H1 (cell line): ENCODE measurements at regions not wholly inside any gene's neighbourhood (a gene's known extent, or its start where the extent isn't known, plus 50 kb on each side); places are given as distances from the start of the nearest gene placed in this dataset.

Source experiments
- CTCF ChIA-PET: fragments of 300-600 bp; sonication (Branson Sonifier 250); formaldehyde crosslinking; loops from one replicate; lab custom pipeline; 2021; ENCODE audit not compliant: partially characterized antibody; lab: Charles Lee
- POLR2A ChIA-PET: fragments of 300-600 bp; sonication (Branson Sonifier 250); formaldehyde crosslinking; loops from one replicate; lab custom pipeline; 2021; ENCODE audit warnings: inconsistent platforms; ENCODE audit not compliant: partially characterized antibody; lab: Charles Lee
- DNase-seq, 2 experiments: peaks; one replicate each; pipeline versions ENCODE4 v3.0.0 to v3.0.0-alpha.2; 2010 to 2022; ENCODE audit warnings: low spot score in 2 of 2, low read depth in 1 of 2, mixed read lengths in 1 of 2
- FAIRE-seq: peaks from 2 replicates; lab custom pipeline; 2011; peaks lifted over from hg19 to GRCh38; lab: Jason Lieb, UNC
- H2AFZ ChIP-seq: 2 replicates; pipeline ENCODE4 v1.8.1; 2012; ENCODE audit warnings: low read length, inconsistent platforms
- H2AK5ac ChIP-seq: 2 replicates; pipeline ENCODE4 v1.6.1; 2013; ENCODE audit warnings: low read depth, low read length
- H2BK120ac ChIP-seq: replicated peaks from 2 replicates; pipeline ENCODE3; 2013; ENCODE audit warnings: low read depth, low read length, inconsistent platforms
- H2BK12ac ChIP-seq: 2 replicates; pipeline ENCODE4 v1.6.1; 2013; ENCODE audit warnings: low read depth, low read length
- H2BK15ac ChIP-seq: 2 replicates; pipeline ENCODE4 v1.6.1; 2013; ENCODE audit warnings: low read length
- H2BK20ac ChIP-seq: 2 replicates; pipeline ENCODE4 v1.6.1; 2013; ENCODE audit warnings: low read length
- H2BK5ac ChIP-seq: 2 replicates; pipeline ENCODE4 v1.6.1; 2013; ENCODE audit warnings: low read depth, low read length
- H3K14ac ChIP-seq: 2 replicates; pipeline ENCODE4 v1.6.1; 2013; ENCODE audit warnings: inconsistent platforms; ENCODE audit not compliant: insufficient read length
- H3K18ac ChIP-seq: 2 replicates; pipeline ENCODE4 v1.6.1; 2013; ENCODE audit warnings: low read length; ENCODE audit errors: extremely low read depth
- H3K23ac ChIP-seq: 2 replicates; pipeline ENCODE4 v1.6.1; 2013; ENCODE audit warnings: inconsistent platforms; ENCODE audit not compliant: insufficient read length
- H3K23me2 ChIP-seq: 2 replicates; pipeline ENCODE4 v1.6.1; 2013; ENCODE audit warnings: low read depth, low read length
- H3K27ac ChIP-seq: 2 replicates; pipeline ENCODE4 v1.6.1; 2011; ENCODE audit warnings: low read depth, low read length, inconsistent platforms
- H3K27me3 ChIP-seq, 4 experiments: replicated peaks in 1 of 4; 1 replicate in 1 of 4; 2 replicates in 3 of 4; pipeline versions ENCODE4 v1.6.1 to v1.8.1; 2011 to 2013; ENCODE audit warnings: low read length in 3 of 4, mild to moderate bottlenecking in 3 of 4, inconsistent platforms in 2 of 4, mixed read lengths in 2 of 4, moderate library complexity in 1 of 4; ENCODE audit not compliant: control insufficient read depth in 3 of 4, insufficient read depth in 3 of 4; ENCODE audit errors: extremely low read depth in 1 of 4
- H3K36me3 ChIP-seq, 4 experiments: 2 replicates each; pipeline versions ENCODE4 v1.6.1 to v1.8.1; 2011 to 2013; ENCODE audit warnings: mild to moderate bottlenecking in 4 of 4, low read length in 3 of 4, moderate library complexity in 2 of 4, control low read depth in 1 of 4, inconsistent platforms in 1 of 4; ENCODE audit not compliant: insufficient read depth in 4 of 4, control insufficient read depth in 2 of 4
- H3K4ac ChIP-seq: replicated peaks from 2 replicates; pipeline ENCODE3; 2013; ENCODE audit warnings: low read length, low read depth, mixed read lengths, inconsistent platforms; ENCODE audit not compliant: insufficient read length
- H3K4me1 ChIP-seq, 4 experiments: replicated peaks in 1 of 4; 1 replicate in 1 of 4; 2 replicates in 3 of 4; pipeline versions ENCODE4 v1.6.1 to v1.8.1; 2011 to 2013; ENCODE audit warnings: low read length in 3 of 4, inconsistent platforms in 2 of 4, mixed read lengths in 1 of 4; ENCODE audit not compliant: insufficient read depth in 4 of 4, control insufficient read depth in 3 of 4
- H3K4me2 ChIP-seq, 2 experiments: 2 replicates each; pipeline versions ENCODE4 v1.6.1 to v1.8.1; 2011 to 2013; ENCODE audit warnings: low read depth in 2 of 2, low read length in 2 of 2, control low read depth in 1 of 2, inconsistent platforms in 1 of 2, mild to moderate bottlenecking in 1 of 2; ENCODE audit not compliant: insufficient read depth in 1 of 2
- H3K4me3 ChIP-seq, 4 experiments: fragments of 200-600, 300-600 bp in 1 of 4; sonication (generic), shearing (Covaris generic), sonication (Bioruptor Twin) in 1 of 4; 2 replicates each; pipeline versions ENCODE4 v1.5.1 to v1.8.1; 2011 to 2016; ENCODE audit warnings: low read length in 4 of 4, low read depth in 3 of 4, control low read depth in 2 of 4, inconsistent platforms in 2 of 4, mild to moderate bottlenecking in 2 of 4, mixed read lengths in 1 of 4, moderate library complexity in 1 of 4; ENCODE audit not compliant: insufficient read depth in 2 of 4; ENCODE audit errors: extremely low read depth in 1 of 4
- H3K56ac ChIP-seq: replicated peaks from 2 replicates; pipeline ENCODE3; 2013; ENCODE audit warnings: low read depth, mild to moderate bottlenecking, mixed read lengths, low read length, inconsistent platforms; ENCODE audit not compliant: insufficient read length
- H3K79me1 ChIP-seq: 2 replicates; pipeline ENCODE4 v1.6.1; 2013; ENCODE audit warnings: low read depth, low read length, control low read depth
- H3K79me2 ChIP-seq, 2 experiments: 2 replicates each; pipeline versions ENCODE4 v1.6.1 to v1.8.1; 2012 to 2013; ENCODE audit warnings: low read length in 2 of 2, mild to moderate bottlenecking in 2 of 2, inconsistent platforms in 1 of 2; ENCODE audit not compliant: insufficient read depth in 2 of 2, control insufficient read depth in 1 of 2
- H3K9ac ChIP-seq, 4 experiments: replicated peaks in 1 of 4; 1 replicate in 1 of 4; 2 replicates in 3 of 4; pipeline versions ENCODE4 v1.6.1 to v1.8.1; 2011 to 2013; ENCODE audit warnings: low read depth in 3 of 4, low read length in 3 of 4, control low read depth in 2 of 4, mild to moderate bottlenecking in 2 of 4, moderate library complexity in 2 of 4, inconsistent platforms in 1 of 4; ENCODE audit errors: extremely low read depth in 1 of 4
- H3K9me3 ChIP-seq, 2 experiments: 2 replicates each; pipeline versions ENCODE4 v1.6.1 to v1.8.1; 2012 to 2013; ENCODE audit warnings: mild to moderate bottlenecking in 2 of 2, moderate library complexity in 2 of 2, control low read depth in 1 of 2, inconsistent platforms in 1 of 2, low read depth in 1 of 2, low read length in 1 of 2, mixed read lengths in 1 of 2; ENCODE audit not compliant: insufficient read depth in 2 of 2
- H4K20me1 ChIP-seq, 2 experiments: replicated peaks in 1 of 2; 2 replicates each; pipeline versions ENCODE3 to v1.8.1; 2011 to 2013; ENCODE audit warnings: inconsistent platforms in 2 of 2, low read length in 2 of 2, mild to moderate bottlenecking in 1 of 2; ENCODE audit not compliant: insufficient read depth in 2 of 2, control insufficient read depth in 1 of 2
- H4K5ac ChIP-seq: 2 replicates; pipeline ENCODE4 v1.6.1; 2013; ENCODE audit warnings: low read length, low read depth, mixed read lengths, inconsistent platforms; ENCODE audit not compliant: insufficient read length
- H4K8ac ChIP-seq: 2 replicates; pipeline ENCODE4 v1.8.0; 2013; ENCODE audit warnings: mild to moderate bottlenecking, moderate library complexity, low read length, inconsistent platforms; ENCODE audit not compliant: insufficient read depth; ENCODE audit errors: extremely low read depth
- H4K91ac ChIP-seq: replicated peaks from 2 replicates; pipeline ENCODE3; 2013; ENCODE audit warnings: low read length, mixed read lengths, inconsistent platforms; ENCODE audit not compliant: insufficient read length
- EGR1 ChIP-seq: IDR thresholded peaks from 2 replicates; pipeline ENCODE4 v1.6.1; 2011; ENCODE audit warnings: low read depth, low read length, borderline replicate concordance
- JUND ChIP-seq: IDR thresholded peaks from 2 replicates; pipeline ENCODE4 v1.6.1; 2011; ENCODE audit warnings: mild to moderate bottlenecking, improper control_type of control experiment, low read length
- NANOG ChIP-seq: IDR thresholded peaks from 2 replicates; pipeline ENCODE4 v1.6.1; 2011; ENCODE audit warnings: low read length, low read depth, mild to moderate bottlenecking, inconsistent platforms; ENCODE audit not compliant: insufficient read depth, poor library complexity, severe bottlenecking
- POU5F1 ChIP-seq: IDR thresholded peaks from 2 replicates; pipeline ENCODE4 v1.6.1; 2011; ENCODE audit warnings: low read depth, mild to moderate bottlenecking, low read length, moderate library complexity
- RNF2 ChIP-seq: fragments of 200-900, 300-1000 bp; sonication (generic); IDR thresholded peaks from 2 replicates; pipeline ENCODE4 v1.7.1; 2016; ENCODE audit warnings: borderline replicate concordance, low read depth, mild to moderate bottlenecking, antibody characterized with exemption, low read length; ENCODE audit not compliant: poor library complexity, severe bottlenecking; ENCODE audit errors: missing control alignments
- SIX5 ChIP-seq: IDR thresholded peaks from 2 replicates; pipeline ENCODE4 v1.6.1; 2011; ENCODE audit warnings: mild to moderate bottlenecking, low read depth, low read length
- TBP ChIP-seq: IDR thresholded peaks from 2 replicates; pipeline ENCODE4 v1.6.1; 2011; ENCODE audit warnings: low read depth, low read length, improper control_type of control experiment
- TEAD4 ChIP-seq: IDR thresholded peaks from 2 replicates; pipeline ENCODE4 v1.6.1; 2012; ENCODE audit warnings: low read depth, low read length, inconsistent platforms, mixed read lengths
- WGBS, 2 experiments: shearing (Covaris generic) in 1 of 2; methylation state at CpG; one replicate each; pipeline versions ENCODE4 v1.1.6 to v1.1.7; 2013 to 2015; ENCODE audit warnings: low lambda C conversion rate in 2 of 2, mixed read lengths in 2 of 2, inconsistent platforms in 1 of 2, low coverage in 1 of 2, missing lambda C conversion rate in 1 of 2; ENCODE audit not compliant: insufficient replicate concordance in 2 of 2, insufficient coverage in 1 of 2, insufficient read length in 1 of 2; ENCODE audit errors: extremely low coverage in 1 of 2, missing lambda C conversion rate in 1 of 2; 5-methylcytosine and 5-hydroxymethylcytosine counted together

DNA sequence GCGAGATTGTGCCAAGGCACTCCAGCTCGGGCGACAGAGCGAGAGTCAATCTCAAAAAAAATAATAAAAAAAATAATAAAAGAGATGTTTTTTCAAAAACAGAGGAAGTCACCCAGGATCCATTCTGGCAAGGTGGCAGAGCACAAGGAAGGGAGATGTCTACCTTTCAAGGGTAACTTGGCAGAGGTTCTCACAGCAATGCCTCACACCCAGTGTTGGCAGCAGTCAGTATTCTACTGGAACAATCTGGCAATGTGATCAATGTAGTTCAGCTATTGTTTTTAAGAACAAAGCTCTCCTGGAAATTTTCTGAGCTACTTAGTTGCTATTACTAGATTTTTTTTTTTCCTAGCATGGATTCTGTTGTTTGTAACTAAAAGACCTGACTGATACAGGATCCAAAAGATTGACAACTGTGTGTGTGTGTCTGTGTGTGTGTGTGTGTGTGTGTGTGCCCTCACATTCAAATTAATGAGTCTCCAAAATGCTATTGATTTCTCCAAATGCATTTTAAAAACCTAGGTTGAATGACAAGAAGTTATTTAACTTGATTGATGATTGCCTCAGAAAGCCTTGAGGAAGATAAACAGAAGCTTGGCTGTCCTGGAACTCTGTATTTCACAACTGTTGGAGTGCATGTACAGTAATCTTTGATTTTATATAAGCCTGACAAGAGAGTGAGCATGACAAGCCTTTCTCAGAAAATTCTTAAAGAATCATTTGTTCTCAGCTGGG is 114.1 kb upstream of the RREB1 start:
- Histone ChIP-seq H3K79me1 (no peaks in the 10 kb centered on the region), H3K27me3 (no peaks in the 10 kb centered on the region), H3K14ac (no peak overlapping the region), H2BK15ac (no peak overlapping the region), H3K18ac (no peak overlapping the region), H3K36me3 (no peaks in the 10 kb centered on the region), H2BK12ac (no peak overlapping the region), H3K4me3 (no peak overlapping the region), H4K91ac (no peak overlapping the region), H4K8ac (no peak overlapping the region), H2BK5ac (no peak overlapping the region), H2AFZ (no peak overlapping the region), H3K4me1 (peaks cover 0 to 5% (median 0%) of the 10 kb centered on the region in 4 experiments; a peak in 2 of 7 replicates), H3K27ac (no peak overlapping the region), H3K23me2 (no peaks in the 10 kb centered on the region), H3K79me2 (no peaks in the 10 kb centered on the region), H3K9ac (no peak overlapping the region), H4K5ac (no peak overlapping the region), H4K20me1 (no peaks in the 10 kb centered on the region), H2AK5ac (no peak overlapping the region), H2BK20ac (no peak overlapping the region), H2BK120ac (no peak overlapping the region), H3K23ac (no peak overlapping the region), H3K56ac (no peak overlapping the region), H3K4me2 (no peak overlapping the region), H3K4ac (no peak overlapping the region)
- ChIA-PET POLR2A (no interaction called here), CTCF (interaction anchor here (0.6 to 1.5 kb wide), 6 partner anchors 10 to 1435 kb away, joined by 3 to 5 read pairs (median 4); no protein-coding TSS in a partner anchor)
- DNase-seq (no peak), FAIRE-seq (no peak)
- WGBS, 2 experiments, result 93% methylated on average over 4 of the region's 4 CpGs; no CpG with 5 or more reads in 1 of the 2 experiments
- TF ChIP-seq JUND (no peak), TEAD4 (no peak), RNF2 (no peak), SIX5 (no peak), NANOG (no peak), EGR1 (no peak), POU5F1 (no peak), TBP (no peak)
- TF ChIP-seq, all 59 proteins: peak for 0
- H3K9me3 ChIP-seq, result no peaks in the 10 kb centered on the region
